H4 (cell line): ENCODE measurements at regions not wholly inside any gene's neighbourhood (a gene's known extent, or its start where the extent isn't known, plus 50 kb on each side); places are given as distances from the start of the nearest gene placed in this dataset.

Experiments used
- DNase-seq: peaks from one replicate; pipeline ENCODE4 v3.0.0-alpha.2; 2015; ENCODE audit warnings: low spot score

- no peak for DNase-seq
Measured at GRCh38 chr20:11820838-11821237, 96.9 kb upstream of the BTBD3 start.

- DNase-seq: no peak
Measured at GRCh38 chr20:11822540-11822794, 95.2 kb upstream of the BTBD3 start.

- no peak for DNase-seq
Measured at GRCh38 chr20:11826334-11826733, 91.4 kb upstream of the BTBD3 start.

- no peak for DNase-seq
Measured at GRCh38 chr20:11832397-11832796, 85.3 kb upstream of the BTBD3 start.

- DNase-seq: no peak
Measured at GRCh38 chr20:11832851-11833250, 84.8 kb upstream of the BTBD3 start.

GRCh38 chr20:11833825-11834224 is 83.9 kb upstream of the BTBD3 start:
- no peak for DNase-seq

- DNase-seq: no peak
Measured at GRCh38 chr20:11838076-11838636, 79.5 kb upstream of the BTBD3 start.

GRCh38 chr20:11841972-11842461 is 75.7 kb upstream of the BTBD3 start:
- DNase-seq: no peak

GRCh38 chr20:11843289-11843688 is 74.4 kb upstream of the BTBD3 start:
- DNase-seq: no peak

- no peak for DNase-seq
Measured at GRCh38 chr20:11844691-11845090, 73.0 kb upstream of the BTBD3 start.

GRCh38 chr20:11845340-11845739 is 72.4 kb upstream of the BTBD3 start:
- DNase-seq: no peak

- no peak for DNase-seq
Measured at GRCh38 chr20:11846131-11846530, 71.6 kb upstream of the BTBD3 start.

GRCh38 chr20:11847827-11848226 is 69.9 kb upstream of the BTBD3 start:
- peak; percentile 16 for DNase-seq

GRCh38 chr20:11849270-11849915 is 68.3 kb upstream of the BTBD3 start:
- DNase-seq: peak; percentile 40

GRCh38 chr20:11849976-11850670 is 67.6 kb upstream of the BTBD3 start:
- peak; percentile 51 for DNase-seq

- peak; percentile 37 for DNase-seq
Measured at GRCh38 chr20:11850901-11851300, 66.8 kb upstream of the BTBD3 start.

GRCh38 chr20:11851646-11852045 is 66.0 kb upstream of the BTBD3 start:
- DNase-seq: no peak

GRCh38 chr20:11852189-11852588 is 65.5 kb upstream of the BTBD3 start:
- DNase-seq: no peak

- no peak for DNase-seq
Measured at GRCh38 chr20:11852811-11853210, 64.9 kb upstream of the BTBD3 start.

GRCh38 chr20:11853359-11853758 is 64.3 kb upstream of the BTBD3 start:
- DNase-seq: no peak

- no peak for DNase-seq
Measured at GRCh38 chr20:11861479-11861878, 56.2 kb upstream of the BTBD3 start.

GRCh38 chr20:11867291-11867919 is 50.3 kb upstream of the BTBD3 start:
- DNase-seq: no peak
